HG02938 (cell line): ENCODE measurements at regions not wholly inside any gene's neighbourhood (a gene's known extent, or its start where the extent isn't known, plus 50 kb on each side); places are given as distances from the start of the nearest gene placed in this dataset.
"Not testable (repeated sequence)": the region's sequence is repeated elsewhere in the genome, so short reads cannot be mapped to it uniquely, and the experiment has no call there.

Source experiments
- ATAC-seq: cut with Tn5 transposase; IDR thresholded peaks from one replicate; pipeline ENCODE4 v1.9.1; 2021; ENCODE audit warnings: mild to moderate bottlenecking, moderate library complexity; ENCODE audit not compliant: unreplicated experiment

GRCh38 chrX:40883021-40883619, 147.8 kb upstream of the MED14 start:
- no peak for ATAC-seq

- ATAC-seq = no peak
These were observed 150.6 kb upstream of the MED14 start for GRCh38 chrX:40885989-40886388.

DNA sequence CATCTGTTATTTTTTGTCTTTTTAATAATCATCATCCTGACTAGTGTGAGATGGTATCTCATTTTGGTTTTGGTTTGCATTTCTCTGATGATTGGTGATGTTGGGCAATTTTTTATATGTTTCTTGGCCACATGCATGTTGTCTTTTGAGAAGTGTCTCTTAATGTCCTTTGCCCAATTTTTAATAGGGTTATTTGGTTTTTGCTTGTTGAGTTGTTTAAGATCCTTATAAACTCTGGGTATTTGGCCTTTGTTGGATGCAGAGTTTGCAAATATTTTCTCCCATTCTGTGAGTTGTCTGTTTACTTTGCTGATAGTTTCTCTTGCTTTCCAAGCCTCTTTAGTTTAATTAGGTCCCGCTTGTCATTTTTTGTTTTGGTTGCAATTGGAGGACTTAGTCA, 152.1 kb upstream of the MED14 start:
- no peak for ATAC-seq

- no peak for ATAC-seq
These were observed 156.5 kb upstream of the MED14 start for GRCh38 chrX:40891798-40892197.

DNA sequence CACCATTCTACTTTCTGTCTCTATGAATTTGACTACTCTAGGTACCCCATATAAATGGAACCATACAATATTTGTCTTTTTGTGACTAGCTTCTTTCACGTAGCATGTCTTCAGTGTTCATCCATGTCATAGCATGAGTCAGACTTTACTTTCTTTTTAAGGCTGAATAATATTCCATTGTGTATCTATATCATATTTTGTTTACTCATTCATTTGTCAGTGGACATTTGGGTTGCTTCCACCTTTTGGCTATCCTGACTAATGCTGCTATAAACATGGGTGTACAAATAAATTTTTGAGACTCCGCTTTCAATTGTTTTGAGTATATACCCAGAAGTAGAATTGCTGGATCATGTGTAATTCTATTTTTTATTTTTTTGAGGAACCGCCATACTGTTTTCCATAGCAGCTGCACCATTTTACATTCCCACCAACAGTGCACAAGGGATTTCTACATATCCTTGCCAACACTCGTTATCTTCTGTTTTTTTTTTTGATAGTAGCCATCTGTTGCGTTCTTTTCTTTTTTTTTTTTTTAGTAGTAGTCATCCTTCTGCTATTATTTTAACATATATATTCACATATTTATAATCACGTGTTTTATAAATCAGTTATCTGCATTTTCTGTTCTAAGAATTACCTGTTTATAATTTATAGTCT, 158.0 kb upstream of the MED14 start:
- no peak for ATAC-seq

- no peak for ATAC-seq
These were observed 159.9 kb upstream of the MED14 start for GRCh38 chrX:40895246-40895645.

DNA sequence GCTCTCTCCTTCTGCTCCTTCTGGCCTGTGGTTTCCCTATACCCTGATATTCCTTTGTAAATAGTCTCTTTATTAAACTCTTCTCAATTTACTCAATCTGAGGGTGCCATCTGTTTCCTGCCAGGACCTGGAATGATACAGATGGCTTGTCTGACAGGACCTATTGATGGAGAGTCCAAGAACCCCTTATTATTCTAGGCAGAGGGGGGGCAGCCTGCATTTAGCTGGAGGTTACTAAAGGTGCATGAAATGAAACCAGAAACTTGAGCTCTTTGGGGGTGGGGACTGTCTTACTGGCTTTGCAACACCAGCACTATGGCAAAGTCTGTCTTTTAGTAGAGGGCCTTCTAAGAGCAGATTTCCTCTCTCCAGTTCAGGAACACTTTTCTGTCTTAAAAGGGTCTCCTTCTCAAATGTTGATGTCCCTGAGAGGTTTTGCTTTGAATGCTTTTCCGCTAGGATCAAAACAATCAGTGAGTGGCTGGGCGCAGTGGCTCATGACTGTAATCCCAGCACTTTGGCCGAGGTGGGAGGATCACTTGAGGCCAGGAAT, 162.5 kb upstream of the MED14 start:
- ATAC-seq = no peak

- not testable (repeated sequence) for ATAC-seq
These were observed 169.4 kb upstream of the MED14 start for GRCh38 chrX:40904739-40905138.

DNA sequence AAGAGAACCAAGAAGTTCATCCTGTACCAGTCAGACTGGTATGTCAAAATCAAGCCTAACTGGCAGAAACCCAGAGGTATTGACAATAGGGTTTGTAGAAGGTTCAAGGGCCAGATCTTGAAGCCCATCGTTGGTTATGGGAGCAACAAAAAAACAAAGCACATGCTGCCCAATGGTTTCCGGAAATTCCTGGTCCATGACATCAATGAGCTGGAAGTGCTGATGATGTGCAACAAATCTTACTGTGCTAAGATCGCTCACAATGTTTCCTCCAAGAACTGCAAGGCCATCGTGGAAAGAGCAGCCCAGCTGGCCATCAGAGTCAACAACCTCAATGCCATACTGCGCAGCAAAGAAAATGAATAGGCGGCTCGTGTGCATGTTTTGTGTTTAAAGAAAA, 172.7 kb upstream of the MED14 start:
- ATAC-seq = no peak

DNA sequence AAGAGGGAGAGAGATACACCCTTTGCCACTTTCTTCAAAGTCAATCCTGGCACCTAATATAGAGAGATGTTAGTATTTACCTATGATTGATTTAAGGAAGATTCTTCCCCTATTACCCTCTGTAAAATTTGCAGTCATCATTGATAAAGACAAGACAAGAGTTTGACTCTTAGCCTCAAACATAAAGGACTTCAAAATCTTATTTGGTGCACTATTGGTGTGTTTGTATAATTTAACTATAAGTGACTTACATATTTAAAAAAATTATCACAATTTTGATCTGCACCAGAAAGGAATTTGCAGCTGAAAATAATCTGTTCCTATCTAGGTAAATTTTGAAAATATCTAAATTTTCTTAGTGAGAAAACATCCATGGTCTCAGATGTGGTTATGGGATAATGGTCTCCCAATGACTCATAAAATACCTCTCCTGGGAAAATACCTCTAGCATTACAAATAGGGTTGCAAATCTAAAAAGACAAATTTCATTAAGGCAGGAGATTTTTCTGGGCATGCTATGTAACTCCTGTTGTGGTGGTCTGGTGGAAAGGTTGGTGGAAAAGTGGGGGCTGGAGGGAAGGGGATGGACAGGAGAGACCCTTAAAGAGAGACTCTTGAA, 173.6 kb upstream of the MED14 start:
- ATAC-seq = no peak

GRCh38 chrX:40912166-40912565, 173.1 kb upstream of the USP9X start:
- no peak for ATAC-seq

DNA sequence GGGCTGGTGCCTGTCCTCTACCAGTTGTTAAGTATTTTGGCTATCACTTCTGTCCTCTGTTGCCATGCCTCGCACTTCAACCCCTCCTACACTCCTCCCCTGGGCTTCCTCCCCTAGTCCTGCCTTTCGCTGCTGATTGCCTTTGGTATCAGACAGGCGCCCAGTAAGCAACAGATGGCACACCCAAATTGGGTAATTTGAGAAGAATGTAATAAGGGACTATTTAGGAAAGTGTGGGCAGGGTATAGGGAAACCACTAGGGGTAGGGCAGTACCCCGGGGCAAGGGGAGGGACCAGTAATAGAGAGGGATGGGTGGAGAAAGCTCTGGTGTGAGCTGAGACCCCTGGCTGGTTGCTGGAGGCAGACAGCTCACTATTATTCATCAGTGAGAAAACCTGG, 172.7 kb upstream of the USP9X start:
- ATAC-seq = no peak

- no peak for ATAC-seq
These were observed 164.9 kb upstream of the USP9X start for GRCh38 chrX:40920351-40920750.

GRCh38 chrX:40922307-40922706, 162.9 kb upstream of the USP9X start:
- ATAC-seq = no peak

GRCh38 chrX:40926739-40927427, 158.4 kb upstream of the USP9X start:
- ATAC-seq = not testable (repeated sequence)

- ATAC-seq = no peak
These were observed 157.2 kb upstream of the USP9X start for GRCh38 chrX:40928076-40928475.

DNA sequence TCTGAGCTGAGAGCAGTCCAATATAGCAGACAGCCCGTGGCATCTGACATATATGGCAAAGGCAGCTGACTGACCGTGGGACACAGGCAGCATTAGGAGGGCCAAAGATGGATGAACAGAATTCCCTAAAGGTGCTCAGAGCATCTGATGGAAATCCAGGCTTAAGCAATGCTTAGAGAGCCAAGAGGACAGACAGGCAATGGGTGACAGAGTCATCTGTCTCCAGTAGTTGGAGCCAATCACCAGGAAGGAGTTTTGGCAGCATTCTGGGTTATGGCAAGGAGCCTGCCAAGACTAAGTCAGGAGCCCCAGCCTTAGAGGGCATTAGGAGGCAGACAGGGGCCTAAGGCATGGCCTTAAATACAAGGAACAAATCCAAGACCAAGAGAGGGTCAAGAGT, 153.3 kb upstream of the USP9X start:
- no peak for ATAC-seq

DNA sequence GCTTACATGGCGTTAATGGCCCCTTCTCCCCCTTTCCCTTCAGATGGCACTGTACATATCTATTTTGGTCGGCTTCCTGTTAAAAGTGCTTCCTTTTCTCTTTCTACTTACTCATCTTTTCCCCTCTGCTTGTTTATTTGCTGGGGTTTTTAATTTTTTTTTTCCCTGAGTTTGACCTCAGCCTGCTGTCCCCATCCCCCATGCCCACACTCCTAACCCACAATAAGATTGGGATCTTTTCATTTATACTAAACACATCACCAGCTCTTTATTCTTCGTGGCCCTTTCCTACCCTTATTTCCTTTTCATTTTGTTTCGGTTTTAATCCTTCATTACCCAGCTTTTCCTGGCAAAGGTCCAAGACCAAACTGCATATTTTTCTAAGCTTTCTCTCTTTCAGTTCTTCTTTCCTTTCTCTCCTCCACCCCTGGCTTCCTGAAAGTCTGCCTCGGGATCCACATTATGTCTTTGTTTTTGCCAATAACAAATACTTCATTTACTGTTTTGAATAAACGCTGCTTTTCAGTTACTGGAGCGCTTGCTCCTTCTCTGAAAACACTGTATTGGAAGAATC, 152.0 kb upstream of the USP9X start:
- no peak for ATAC-seq

GRCh38 chrX:40933706-40934425, 151.4 kb upstream of the USP9X start:
- ATAC-seq = no peak

- ATAC-seq = no peak
These were observed 148.4 kb upstream of the USP9X start for GRCh38 chrX:40936827-40937226.

GRCh38 chrX:40938423-40938822, 146.8 kb upstream of the USP9X start:
- no peak for ATAC-seq
